GM20431 (cell line): ENCODE measurements at regions not wholly inside any gene's neighbourhood (a gene's known extent, or its start where the extent isn't known, plus 50 kb on each side); places are given as distances from the start of the nearest gene placed in this dataset.
"Not testable (repeated sequence)": the region's sequence is repeated elsewhere in the genome, so short reads cannot be mapped to it uniquely, and the experiment has no call there.

ENCODE experiments used
- in situ Hi-C: fragments of 300-500 bp; cut with MseI, MboI; formaldehyde crosslinking; loops from one replicate; pipeline ENCODE4 v1.15.0; 2020; ENCODE audit warnings: low sequenced_read_pairs; ENCODE audit not compliant: unreplicated experiment

GRCh38 chr5:154702477-154702876 is 52.7 kb upstream of the LARP1 start:
- in situ Hi-C loops: no loop called here

DNA sequence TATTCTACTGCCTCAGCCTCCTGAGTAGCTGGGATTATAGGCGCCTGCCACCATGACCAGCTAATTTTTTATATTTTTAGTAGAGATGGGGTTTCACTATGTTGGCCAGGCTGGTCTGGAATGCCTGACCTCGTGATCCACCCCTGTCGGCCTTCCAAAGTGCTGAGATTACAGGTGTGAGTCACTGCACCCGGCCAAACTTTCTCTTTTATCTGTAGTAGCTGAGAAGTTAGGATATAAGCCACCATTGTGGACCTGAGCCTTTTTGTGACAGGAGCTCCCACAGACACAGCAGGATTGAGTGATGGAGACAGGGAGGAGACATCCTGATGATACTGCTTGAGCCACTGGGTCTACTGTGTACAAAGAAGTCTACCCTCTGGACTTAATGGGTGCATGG is 53.5 kb upstream of the LARP1 start:
- in situ Hi-C loops: not testable (repeated sequence)

- in situ Hi-C loops: no loop called here
Measured at GRCh38 chr5:154701181-154701580, 54.0 kb upstream of the LARP1 start.

DNA sequence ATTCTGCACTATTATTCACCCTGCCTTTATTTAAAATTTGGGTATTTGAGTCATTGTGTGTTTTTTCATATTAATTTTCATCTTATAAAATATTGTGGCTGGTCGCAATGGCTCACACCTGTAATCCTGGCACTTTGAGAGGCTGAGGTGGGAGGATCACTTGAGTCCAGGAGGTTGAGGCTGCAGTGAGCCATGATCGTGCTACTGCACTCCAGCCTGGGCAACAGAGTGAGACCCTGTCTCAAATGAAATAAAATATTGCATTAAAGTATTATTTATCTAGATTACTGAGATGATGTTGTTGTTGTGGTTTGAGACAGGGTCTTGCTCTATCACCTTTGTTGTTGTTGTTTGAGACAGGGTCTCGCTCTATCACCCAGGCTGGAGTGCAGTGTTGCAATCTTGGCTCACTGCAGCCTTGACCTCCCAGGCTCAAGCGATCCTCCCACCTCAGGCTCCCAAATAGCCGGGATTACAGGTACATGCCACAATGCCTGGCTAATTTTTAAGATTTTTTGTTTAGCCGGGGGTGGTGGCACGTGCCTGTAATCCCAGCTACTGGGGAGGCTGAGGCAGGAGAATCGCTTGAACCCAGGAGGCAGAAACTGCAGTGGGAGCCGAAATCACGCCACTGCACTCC is 54.8 kb upstream of the LARP1 start:
- in situ Hi-C loops: not testable (repeated sequence)

DNA sequence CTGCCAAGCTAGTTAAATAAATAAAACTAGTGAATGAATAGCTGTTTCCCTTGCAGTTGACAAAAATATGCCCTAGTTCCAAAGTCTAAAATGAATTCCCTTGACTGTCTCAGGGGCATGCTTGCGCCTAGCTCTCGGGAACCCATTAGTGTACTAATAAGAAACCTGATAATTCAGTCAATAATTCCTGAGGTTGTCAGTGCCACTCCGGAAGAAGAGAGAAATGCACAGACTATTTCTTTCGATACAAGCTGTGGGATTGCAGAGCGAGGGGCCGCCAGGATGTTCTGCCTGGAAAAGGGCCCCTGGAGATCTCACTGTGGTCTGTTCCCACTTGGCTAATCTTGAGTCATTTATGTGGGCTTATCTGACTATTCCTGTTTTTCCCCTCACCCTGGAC is 56.4 kb upstream of the LARP1 start:
- in situ Hi-C loops: no loop called here

DNA sequence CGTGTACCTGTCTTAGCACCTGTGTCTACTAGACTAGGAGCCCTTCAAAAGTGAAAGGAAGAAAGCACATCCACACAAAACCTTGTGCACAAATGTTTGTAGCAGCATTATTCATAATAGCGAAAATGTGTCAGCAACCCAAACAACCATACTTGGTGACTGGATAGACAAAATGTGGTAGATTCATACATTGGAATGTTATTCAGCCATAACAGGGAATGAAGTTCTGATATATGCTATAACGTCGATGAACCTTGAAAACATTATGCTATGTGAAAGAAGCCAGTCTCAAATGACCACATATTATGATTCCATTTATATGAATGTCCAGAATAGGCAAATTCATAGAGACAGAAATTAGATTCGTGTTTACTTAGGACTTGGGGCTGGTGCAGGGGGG is 57.8 kb upstream of the LARP1 start:
- in situ Hi-C loops: no loop called here

GRCh38 chr5:154696891-154697290 is 58.3 kb upstream of the LARP1 start:
- in situ Hi-C loops: no loop called here

GRCh38 chr5:154694159-154694558 is 61.0 kb upstream of the LARP1 start:
- in situ Hi-C loops: no loop called here

DNA sequence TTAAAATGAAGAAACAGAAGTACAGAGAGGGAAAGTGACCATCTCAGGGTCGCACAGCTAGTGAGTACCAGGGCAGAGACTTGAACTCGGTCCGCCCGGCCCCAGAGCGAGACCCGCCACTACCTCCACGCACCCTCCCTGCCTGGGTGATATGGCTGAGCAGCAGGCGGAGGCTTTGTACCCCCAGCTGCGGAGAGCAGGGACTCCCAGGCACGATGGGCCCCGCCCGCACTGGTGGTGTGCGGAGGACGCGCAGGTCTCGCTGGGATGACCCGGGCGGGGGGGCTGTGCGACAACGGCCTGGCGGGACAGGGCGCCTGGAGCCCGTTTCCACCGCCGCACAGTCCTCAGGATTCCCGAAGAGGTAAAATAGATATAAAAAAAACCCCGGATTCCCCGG is 64.7 kb upstream of the LARP1 start:
- in situ Hi-C loops: no loop called here

DNA sequence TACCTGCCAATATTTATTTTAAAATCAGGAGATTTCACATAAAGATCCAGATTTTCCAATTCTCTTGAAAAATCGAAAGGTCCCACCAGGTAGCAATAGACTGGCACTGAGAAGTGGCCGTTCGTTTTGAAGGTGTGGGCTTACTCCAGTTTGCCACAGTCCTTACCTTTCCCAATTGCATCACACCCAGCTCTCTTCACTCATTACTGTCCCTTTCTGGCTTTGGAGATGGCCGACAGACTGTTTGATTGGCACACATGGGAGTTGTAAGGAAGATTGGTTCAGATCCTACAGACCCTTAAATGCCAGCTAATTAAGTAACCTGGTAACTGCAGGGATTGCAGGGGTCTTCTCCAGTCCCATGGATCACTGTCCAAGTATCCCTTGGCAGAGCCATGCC is 68.7 kb upstream of the LARP1 start:
- in situ Hi-C loops: no loop called here

GRCh38 chr5:154683101-154683880 is 71.9 kb upstream of the LARP1 start:
- in situ Hi-C loops: no loop called here

DNA sequence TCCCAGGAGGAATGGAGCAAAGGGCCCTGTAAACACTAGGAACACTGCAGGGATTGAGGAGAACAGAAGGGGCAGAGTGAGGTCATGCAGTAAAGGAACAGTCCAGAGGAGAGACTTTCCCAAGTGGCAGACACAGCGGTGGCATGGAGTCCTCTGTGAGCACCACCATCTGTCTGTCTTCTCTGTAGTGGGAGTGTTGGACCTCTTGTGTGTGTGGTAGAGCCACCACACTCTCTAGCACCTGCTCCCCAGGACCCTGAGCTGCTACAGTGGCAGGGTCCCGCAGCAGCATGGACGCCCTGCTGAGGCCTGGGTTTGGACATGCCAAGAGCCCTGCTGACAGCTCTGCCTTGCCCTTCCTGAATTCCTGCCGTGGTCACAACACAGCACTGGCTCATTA is 75.7 kb upstream of the LARP1 start:
- in situ Hi-C loops: no loop called here

DNA sequence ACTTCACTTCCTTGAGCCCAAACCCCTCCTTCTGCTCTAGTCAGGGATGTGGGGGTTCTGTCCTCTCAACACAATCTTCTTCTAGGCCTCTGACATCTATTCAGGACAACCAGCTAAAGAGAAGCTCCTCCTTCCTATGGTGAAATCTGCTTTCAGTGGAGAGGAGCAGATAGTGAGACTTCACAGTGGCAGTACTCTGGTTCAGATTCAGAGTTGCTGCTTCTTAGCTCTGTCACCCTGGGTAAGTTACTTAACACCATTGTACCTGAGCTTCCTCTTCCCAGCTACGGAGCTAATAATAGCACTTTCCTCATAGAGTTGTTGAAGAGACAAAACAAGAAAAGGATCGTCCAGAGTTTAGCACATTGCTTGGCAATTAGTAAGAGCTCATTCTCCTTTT is 77.3 kb upstream of the LARP1 start:
- in situ Hi-C loops: no loop called here

GRCh38 chr5:154676508-154676907 is 78.7 kb upstream of the LARP1 start:
- in situ Hi-C loops: no loop called here

DNA sequence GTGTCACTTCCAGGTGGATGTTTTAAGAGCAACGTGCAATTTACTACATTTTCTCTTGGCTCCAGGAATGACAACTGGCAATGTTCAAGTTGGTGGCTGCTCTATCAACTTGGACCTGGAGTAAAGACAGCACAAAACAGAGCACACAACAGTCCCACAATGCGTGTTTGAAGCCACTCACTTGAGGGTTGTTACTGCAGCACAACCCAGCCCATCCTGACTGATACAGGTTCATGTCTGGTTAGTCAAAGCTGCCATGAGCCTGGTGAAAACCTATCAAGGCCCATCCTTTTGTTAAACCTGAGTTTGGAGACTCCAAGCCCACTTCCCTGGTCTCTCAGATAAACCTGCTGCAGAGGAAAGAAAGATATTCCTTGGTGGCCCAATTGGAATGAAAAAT is 81.1 kb upstream of the LARP1 start:
- in situ Hi-C loops: no loop called here

DNA sequence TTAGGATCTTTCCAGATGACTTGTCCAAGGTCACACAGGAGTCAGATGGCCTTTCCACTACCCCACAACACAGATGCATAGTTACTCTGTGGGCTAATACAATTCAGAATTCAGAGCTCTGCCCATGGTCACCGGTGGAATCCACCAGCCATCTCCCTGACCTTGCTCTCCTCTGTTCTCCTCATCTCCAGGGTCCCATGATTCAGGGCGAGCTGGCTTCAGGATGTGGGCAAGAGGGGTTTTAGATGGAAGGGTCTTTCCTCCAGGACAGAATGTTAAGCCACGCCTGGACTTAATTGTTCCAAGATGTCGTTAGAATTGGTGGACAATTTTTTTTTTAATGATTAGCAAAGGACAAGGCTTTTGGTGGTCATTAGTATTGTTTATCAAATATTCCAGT is 81.7 kb upstream of the LARP1 start:
- in situ Hi-C loops: no loop called here

DNA sequence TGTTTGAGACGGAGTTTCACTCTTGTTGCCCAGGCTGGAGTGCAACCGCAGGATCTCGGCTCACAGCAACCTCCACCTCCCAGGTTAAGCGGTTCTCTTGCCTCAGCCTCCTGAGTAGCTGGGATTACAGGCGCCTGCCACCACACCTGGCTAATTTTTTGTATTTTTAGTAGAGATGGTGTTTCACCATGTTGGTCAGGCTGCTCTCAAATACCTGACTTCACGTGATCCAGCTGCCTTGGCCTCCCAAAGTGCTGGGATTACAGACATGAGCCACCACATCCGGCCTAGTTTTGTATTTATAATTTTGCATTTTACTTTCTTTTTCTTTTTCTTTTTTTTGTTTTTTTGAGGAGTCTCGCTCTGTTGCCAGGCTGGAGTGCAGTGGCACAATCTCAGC is 85.3 kb upstream of the LARP1 start:
- in situ Hi-C loops: not testable (repeated sequence)

DNA sequence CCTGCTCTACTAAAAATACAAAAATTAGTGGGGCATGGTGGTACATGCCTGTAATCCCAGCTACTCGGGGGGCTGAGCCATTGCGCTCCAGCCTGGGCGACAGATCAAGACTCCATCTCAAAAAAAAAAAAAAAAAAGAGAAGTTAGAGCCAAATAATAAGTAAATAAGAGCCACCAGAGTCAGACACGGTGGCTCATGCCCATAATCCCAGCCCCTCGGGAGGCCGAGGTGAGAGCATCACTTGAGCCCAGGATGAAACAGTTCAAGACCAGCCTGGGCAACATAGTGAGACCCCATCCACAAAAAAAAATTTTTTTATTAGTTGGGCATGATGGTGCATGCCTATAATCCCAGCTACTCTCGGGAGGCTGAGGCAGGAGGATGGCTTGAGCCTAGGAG is 85.8 kb upstream of the LARP1 start:
- in situ Hi-C loops: no loop called here

- in situ Hi-C loops: no loop called here
Measured at GRCh38 chr5:154664869-154665268, 90.3 kb upstream of the LARP1 start.

DNA sequence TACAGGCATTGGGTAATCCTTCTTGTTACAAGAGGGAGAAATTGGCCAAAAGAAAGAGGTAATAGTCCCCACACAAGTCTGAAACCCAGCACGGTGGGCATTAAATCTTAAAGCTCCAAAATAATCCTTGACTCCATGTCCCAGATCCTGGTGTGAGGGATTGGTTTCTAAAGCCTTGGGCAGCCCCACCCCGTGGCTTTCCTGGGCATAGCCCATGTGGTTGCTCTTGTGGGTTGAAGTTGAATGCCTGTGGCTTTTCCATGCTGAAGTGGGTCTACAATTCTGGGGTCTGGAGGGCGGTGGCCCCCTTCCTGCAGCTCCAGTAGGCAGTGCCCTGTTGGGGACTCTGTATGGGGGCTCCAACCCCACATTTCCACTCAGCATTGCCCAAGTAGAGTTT is 91.8 kb upstream of the LARP1 start:
- in situ Hi-C loops: no loop called here

DNA sequence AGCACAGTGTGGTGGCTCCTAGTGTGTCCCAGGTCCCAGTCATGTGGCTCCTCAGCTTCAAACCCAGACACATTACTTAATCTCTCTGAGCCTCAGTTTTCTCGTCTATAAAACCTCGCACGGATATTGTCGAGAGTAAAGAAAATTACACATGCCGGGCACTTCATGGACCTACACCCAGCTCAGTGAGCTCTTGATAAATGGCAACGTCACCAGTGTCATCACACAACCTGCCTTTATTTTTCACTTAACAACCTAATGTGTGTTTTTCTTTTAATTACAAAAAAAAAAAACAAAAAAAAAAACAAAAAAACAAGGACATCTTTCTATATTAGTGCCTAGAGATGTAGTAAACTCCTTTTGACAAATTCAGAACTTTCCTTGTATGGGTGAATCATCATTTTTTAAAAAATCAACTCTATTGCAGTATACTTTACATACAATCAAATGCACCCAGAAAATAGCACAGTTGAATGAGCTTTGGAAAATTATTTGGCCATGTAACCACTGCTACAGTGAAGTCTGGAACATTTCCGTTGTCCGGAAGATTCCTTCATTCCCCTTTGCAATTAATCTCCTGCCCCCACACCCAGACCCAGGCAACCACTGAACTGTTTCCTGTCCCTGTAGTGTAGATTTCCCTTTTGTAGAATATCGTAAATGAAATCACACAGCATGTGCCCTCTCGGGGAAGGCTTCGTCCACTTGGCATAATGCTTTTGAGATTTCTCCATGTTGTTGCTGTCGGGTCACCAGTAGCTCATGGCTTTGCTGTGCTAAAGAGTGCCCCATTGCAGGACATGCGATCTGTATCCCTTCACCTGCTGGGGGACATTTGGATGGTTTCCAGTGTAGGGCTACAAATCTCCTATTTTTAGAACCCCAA is 100.4 kb upstream of the LARP1 start:
- in situ Hi-C loops: no loop called here
